Endothelial cell of hepatic sinusoid (primary cell): ENCODE measurements at regions not wholly inside any gene's neighbourhood (a gene's known extent, or its start where the extent isn't known, plus 50 kb on each side); places are given as distances from the start of the nearest gene placed in this dataset.

Experiments
- in situ Hi-C: cut with HindIII; loops from 2 replicates; pipeline ENCODE4 v1.10.0; 2017; ENCODE audit warnings: low sequenced_read_pairs

DNA sequence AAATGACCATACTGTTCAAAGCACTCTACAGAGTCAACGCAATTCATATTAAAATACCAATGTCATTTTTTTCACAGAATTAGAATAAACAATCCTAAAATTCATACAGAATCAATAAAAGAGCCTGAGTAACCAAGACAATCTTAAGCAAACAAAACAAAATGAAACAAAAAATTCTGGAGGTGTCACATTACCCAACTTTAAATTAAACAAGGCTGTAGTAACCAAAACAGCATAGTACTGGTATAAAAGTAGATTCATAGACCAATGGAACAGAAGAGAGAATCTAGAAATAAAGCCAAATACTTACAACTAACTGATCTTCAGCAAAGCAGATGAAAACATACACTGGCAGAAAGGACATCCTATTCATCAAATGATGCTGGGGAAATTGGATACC is 346.9 kb upstream of the JAG1 start:
- in situ Hi-C loops: no loop called here

DNA sequence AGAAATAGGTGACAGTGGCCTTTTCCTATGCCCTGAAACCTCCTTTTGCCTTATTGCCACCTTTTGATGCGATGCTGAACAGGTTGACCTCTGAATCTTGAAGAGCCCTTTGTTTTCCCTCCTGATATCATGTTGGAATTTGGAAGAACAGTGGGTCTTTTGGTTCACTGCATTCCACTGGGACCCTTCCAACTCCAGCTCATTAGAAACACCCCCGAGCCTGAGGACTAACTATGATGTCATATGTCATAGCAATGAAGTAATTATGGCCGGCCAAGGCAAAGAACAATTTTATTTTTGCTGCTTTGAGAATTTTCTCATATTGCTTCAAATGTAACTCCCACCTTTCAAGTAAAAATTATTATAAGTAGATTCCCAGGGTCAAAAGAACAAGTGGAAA is 353.4 kb upstream of the JAG1 start:
- in situ Hi-C loops: no loop called here

DNA sequence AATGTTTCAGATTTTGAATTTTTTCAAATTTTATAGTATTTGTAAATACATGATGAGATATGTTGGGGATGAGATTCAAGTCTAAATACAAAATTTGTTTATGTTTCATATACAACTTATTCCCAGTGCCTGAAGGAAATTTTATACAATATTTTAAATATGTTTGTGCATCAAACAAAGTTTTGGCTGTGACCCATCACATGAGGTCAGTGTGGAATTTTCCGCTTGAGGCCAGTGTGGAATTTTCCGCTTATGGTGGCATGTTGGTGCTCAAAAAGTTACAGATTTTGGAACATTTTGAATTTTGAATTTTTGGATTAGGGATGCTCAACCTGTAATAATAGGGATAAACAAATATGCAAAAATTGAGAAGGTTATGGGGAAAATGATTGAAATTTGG is 356.6 kb upstream of the JAG1 start:
- in situ Hi-C loops: no loop called here

DNA sequence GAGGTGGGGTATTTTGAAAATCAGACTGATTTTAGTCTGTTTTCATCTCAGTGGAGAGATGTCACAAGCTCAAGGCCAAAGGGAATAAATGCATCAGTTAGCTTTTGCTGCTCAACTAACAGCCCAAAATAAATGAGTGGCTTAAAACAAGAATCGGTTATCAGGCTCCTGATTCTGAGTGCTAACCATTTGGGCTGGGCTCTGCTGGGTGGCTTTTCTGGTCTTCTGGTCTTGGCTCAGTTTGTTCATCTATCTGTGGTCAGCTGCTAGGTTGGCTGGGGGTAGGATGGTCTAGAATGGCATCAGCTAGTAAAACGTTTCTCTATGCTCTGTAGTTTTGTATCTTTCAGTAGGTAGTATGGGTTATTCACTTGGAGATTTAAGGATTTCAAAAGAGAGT is 357.5 kb upstream of the JAG1 start:
- in situ Hi-C loops: no loop called here

DNA sequence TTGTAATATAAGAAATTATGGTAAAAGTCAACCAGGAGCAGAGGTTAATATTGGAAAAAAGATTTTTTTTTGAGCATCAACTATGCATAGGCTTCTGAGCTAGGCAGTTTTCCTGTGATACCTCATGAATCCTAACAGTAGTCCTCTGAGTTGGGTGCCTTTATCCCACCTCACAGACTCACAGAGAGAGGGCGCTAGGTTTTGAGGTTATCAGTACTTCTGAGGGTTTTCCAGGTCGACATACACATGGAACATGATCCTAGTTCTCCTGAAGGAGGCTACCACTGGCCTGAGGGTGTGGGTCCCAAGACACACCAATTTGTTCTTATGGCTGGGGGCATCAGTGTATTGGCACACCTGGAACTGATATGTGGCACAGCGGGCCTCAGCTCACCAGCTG is 358.8 kb upstream of the JAG1 start:
- in situ Hi-C loops: no loop called here

DNA sequence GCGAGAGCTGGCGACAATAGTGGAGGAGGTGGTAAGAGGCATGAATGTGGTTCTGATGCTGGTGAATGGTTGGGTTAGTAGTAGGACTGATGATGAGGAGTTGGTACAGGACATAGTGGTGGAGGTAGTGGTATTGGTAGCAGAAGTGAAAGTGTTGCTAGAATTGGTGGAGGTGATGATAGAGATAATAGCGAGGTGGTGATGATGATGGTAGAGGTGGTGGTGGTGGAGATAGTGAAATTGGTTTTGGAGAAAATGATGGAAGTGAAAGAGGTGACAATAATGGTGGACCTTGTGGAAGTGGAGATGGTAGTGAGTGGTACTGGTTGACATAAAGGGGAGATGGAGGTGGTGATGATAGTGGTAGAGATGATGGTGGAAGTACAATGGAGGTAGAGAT is 360.2 kb upstream of the JAG1 start:
- in situ Hi-C loops: no loop called here

DNA sequence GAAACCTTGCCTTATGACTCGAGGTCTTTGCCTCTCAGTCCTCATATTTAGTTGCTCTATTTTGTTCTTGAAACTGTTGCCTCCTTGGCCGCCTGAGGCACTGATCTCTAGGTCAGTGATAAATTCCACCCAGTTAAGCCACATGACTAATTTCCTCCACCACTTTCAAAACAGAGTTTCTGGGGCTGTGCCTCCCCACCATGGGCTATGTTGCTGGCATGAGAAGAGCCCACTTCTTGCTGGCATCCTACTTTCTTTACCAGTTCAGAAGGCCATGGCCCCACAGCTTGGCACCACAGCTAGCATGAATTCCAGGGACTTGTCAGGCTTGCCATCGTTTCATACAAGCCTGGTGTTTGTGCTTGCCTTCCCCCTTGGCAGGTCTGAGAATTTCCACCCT is 361.4 kb upstream of the JAG1 start:
- in situ Hi-C loops: loop anchor here (5.0 kb wide), 2 partner anchors 33 to 83 kb away; no protein-coding TSS in a partner anchor

DNA sequence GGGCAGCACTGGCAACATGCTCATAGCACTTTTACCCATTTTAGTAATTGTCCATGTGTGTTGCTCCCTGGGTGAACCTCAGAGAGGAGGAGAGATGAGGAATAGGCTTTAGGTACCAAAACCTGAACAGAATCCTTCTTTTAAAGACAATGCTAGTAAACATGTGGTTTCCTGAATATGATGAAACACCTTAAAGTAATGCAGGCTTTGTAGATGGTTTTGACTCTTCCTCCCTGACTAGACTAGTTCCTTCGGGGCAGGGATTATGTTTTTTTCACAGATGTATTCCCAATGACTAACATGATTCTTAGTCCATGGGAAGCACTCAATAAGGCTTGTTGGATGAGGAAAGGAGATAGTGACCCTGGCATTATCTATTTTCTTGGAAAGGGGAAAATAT is 367.6 kb upstream of the JAG1 start:
- in situ Hi-C loops: no loop called here

DNA sequence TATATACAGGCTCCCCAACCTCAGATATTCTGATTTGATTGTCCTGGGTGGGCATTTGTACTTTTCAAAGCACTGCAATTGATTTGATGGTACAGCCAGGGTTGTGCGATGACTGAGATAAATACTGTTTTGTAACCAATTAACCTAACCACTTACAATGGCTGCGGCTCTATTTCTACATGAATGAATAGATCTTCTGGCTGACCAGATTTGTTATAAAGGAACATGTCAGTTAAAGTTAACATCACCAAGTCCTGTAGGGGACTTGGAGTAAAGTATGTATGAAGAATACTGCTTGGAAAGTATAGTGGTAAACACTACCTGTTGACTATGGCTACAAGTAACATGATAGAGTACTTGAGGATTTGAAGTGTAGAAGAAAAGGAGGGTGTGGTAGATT is 369.2 kb upstream of the JAG1 start:
- in situ Hi-C loops: no loop called here

DNA sequence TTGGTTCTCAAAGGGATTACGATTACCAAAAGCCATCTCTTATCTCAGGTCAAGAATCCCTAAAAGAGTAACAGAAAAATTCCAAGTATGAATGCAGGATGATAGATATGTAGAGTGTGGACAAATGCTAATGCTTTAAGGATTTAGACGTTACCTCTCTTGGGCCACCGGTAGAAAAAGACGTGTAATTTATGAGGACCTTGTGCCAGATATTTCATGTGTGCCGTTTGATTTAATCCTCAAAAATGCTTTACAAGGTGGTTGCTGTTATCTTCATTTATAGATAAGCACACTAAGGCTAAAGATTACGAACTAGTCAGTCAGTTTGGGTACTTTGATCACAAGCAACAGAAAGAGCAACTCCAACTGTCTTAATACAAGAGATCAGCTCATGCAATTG is 370.8 kb upstream of the JAG1 start:
- in situ Hi-C loops: no loop called here

DNA sequence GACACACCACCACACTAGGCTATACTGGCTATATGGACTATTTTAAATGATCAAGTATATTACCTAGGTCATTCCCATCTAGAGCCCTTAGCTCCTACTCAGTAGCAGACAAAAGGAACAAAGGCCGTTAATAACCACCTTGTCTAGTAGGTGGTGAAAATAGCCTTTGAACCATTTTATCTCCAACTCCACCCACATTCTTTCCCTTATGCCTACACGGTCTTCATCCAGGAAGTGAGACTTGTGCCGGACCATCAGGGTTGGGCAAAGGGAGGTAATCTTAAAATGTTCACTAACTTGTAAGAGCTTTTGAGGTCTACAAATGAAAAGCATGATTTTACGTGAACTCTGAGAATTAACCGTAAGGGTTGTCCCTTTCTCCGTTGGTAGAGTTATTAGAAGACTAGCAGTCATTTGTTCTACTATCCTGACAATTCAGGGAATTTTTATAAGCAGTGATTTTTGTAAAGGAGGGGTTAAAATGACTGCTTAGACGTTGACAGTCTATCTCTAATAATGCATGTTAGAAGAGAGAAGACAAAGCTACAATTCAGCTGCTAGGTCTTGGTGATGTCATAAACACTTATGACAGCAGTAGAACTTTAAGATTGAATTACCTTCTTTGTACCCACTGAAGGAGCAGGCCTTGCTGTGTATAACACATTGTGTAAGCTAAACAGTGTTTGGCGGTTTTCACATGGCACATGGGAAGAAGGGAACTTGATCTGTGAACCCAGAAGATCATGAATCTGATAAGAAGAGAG is 371.8 kb upstream of the JAG1 start:
- in situ Hi-C loops: no loop called here

DNA sequence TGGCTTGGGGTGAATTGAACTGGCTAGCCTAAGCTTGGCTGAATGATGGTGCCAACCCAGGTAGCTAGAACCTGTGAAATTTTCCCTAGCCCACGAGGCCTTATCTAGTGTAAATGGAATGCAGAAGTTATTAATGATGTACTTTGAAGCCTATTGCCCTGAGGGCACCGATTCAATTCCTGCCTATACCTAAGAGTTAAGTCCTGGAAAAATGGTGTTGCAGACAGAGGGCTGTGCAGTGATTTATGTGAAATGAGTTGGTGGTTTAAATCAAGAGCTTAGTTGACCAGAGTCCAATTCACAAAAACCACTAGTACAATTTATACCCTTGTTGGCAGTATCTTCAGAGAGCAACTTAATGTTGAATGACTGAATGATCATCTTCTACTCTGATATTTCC is 373.8 kb upstream of the JAG1 start:
- in situ Hi-C loops: no loop called here

DNA sequence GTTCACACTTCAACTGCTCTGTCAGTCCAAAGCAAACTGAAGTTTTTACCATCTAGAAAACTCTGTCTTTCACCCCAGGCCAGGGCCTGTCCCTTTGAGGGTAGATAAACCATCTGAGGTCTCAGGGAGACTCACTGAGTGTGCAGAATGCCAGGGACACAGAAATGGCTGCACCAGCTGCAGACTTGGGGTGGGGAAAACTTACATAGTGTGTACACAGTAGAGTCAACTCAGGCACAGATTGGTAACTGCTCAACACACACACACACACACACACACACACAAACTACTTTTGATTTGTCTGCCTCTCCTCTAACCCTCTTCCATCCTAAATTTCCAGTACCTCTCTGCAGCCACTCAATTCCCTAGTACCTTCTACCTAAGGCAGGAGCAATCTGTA is 374.9 kb upstream of the JAG1 start:
- in situ Hi-C loops: no loop called here

DNA sequence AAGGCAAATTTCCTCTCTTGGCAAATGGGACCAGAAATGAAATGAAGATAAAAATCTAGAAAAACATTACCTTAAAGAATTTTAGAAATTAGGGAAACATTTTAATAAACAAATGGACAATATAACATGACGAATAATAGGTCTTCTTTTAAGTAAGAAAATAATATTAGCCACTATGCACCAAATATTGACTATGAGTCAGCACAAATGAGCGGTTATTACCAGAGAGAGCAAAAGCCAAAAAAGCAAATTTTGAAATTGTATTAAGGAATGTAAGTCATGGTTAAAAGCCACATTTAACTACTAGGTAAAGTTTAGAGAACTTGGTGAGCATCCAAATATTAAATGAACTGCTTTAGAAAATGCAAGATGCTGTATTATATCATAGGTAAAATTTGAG is 376.6 kb upstream of the JAG1 start:
- in situ Hi-C loops: no loop called here

DNA sequence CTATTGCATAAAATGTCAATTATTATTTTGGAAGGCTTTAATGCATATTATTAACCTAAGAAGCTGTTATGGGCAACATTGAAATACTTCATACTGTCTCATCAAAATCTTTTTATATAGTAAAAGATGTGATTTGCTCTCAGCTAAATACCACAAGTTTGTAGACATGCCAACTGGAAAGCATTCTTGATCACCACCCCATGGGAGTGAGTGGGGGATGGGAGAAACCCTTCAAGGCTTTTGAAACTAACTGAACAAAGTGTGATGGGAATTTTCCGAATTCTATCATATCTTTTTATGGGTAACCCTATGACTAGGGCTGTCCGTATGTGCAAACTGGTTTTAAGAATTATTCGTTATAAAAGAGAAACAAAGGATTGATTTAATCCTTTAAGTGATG is 377.3 kb upstream of the JAG1 start:
- in situ Hi-C loops: no loop called here

DNA sequence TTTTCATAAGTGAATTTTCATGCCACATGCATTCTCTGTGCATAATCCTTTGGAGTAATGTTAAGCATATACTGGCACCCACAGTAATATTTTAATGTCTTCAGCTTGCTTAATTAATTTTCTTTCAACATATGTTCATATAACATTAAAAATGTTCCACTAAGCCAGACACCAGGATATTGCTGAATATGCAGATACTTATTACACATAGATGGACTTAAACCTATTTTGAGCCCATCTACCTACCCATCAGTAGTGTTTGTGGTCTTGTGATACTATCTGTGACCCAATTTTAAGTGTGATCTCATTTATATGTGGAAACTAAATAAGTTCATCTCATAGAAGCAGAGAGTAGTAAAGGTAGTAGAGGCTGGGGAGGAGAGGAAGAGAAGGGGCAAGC is 379.5 kb upstream of the JAG1 start:
- in situ Hi-C loops: no loop called here

DNA sequence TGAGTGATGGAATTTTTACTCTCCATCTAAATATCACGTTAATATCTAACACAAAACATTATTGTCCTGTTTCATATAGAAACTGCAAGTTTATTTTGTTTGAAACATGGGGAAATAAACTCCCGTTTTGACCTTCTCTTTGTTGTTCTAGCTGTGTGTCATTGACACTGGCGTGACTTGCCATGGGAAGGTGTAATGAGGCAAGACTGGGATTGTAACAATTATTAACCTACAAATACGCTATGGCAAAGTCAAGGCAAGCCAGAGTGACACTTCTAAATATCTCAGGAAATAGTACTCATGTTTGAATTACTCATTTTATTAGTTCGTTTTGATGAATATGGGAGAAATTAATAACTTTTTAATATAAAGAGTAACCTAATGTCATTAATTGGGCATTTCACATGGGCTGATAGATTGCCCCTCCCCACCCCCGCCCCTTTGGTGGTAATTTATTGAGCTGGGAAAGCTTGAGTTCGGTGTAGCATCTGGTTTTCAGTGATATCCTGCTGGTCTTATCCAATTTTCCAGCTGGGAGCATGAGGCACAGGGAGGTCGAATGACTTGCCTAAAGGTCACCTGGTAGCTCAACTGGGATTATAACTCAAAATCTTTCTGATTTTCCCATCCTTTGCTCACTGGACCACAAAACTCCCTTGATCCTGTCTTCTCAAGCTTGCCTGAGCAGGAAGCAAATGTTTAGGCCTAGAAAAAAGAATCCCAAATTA is 380.6 kb upstream of the JAG1 start:
- in situ Hi-C loops: no loop called here

DNA sequence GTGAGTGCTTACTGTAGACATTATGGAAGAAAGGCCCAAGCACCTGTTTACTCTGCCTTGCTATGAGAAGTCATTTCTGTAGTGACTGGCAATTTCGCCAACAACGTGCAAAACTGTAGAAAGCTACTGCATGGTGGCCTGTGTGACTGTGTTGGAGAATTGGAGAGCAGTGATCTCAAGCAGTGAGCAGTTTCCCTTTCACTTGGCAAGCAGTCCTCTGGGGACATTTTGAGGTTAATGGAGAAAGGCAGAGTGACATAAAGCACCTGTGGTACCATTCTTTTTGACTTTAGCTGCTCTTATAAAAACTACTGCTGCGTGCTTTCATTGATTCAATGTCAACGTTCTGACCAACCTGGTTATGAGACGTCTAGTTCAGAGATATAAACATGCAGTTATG is 382.6 kb upstream of the JAG1 start:
- in situ Hi-C loops: no loop called here

DNA sequence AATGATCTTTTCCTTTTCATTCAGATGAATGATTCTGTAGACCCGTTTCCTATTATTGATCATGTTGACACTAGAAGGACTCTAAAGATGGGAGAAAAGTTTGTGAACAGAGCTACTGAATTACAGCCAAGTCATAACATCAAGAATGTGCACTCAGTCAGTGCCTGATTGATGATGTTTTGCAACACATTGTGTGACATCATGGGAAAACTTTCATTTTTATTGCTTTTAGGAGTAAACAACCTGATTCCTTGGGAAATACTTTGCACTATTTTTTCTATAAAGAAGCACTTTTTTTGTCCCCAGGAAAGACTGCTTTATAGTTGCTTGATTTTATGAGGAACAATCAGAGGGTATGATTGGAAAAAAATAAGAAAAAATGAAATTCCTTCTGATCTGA is 383.8 kb upstream of the JAG1 start:
- in situ Hi-C loops: no loop called here

DNA sequence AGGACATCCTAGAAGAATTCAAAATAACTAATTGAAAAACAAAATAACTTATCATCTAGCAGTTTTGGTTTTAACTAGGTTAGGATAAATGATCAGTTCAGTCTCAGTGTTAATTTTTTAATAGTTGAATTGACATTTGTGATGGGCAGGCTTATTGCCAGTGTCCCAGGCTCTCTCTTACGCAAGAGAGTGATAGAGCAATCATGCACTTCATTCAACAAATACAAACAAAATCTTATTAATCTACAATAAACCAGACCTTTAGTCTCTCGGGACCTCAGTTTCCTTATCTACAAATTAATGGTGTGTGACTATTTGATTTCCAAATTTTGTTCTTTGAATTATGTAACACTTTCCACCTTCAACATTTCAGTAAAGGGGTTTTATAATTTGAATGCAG is 385.9 kb upstream of the JAG1 start:
- in situ Hi-C loops: no loop called here

DNA sequence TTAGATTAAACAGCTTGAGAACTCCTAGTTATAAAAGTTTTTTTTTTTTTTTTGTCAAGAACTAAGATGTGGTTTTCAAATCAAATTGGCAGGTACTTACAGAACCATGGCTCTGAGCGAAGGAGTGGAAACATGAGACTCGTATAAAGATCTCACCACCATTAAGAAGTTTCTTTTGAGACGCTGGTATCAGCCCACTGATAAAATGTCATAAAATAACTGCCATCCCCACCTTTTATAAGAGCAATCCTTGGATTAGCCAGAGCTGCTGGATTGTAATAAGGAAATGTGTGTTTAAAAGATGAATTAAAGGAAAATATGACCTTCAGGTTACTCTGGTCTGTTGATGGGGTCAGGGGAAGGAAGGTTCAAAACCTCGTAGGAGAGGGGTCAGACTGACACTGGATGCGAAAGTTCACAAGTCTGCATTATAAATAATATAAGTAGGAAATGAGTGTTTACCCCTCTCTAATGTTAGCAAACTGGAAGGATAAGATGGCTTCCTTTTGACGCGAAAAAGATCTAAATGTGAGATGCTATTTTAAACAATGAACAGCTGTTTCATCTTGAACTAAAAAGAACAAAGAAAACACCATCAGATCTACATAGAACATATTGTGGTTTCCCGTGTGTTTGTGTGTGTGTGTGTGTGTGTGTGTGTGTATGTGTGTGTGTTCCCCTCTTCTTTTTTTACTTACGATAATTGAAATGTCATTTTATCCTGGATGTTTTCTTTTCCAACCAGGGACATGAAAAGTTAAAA is 386.8 kb upstream of the JAG1 start:
- in situ Hi-C loops: no loop called here

DNA sequence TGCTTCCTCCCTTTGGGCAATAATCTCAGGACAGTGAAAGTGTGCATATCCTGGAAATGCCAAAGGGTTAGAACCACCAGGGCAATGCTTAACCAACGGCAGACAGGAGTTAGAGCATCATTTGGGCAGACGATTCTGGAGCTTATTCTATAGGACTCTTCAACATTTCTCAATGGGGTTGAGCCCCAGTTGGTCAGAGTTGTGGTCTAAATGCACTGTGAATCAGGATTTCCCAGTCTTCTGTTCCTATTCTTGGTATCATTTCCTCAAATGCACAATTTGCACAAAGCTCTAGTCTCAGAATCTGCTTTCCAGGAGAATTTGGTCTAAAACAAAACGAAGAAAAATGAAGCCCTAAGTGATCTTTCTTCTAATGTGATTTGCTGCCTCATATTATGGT is 389.6 kb upstream of the JAG1 start:
- in situ Hi-C loops: no loop called here
